ENCODE measurements at regions not wholly inside any gene's neighbourhood (a gene's known extent, or its start where the extent isn't known, plus 50 kb on each side); places are given as distances from the start of the nearest gene placed in this dataset.

GRCh38 chr7:84906889-84907288 lies 280.0 kb downstream of the SEMA3D start:
- TF ChIP-seq CTCF (IDR thresholded peaks at IDR 0.05): no peak

GRCh38 chr7:84904561-84904960 lies 282.3 kb downstream of the SEMA3D start:
- TF ChIP-seq CTCF (IDR thresholded peaks at IDR 0.05): no peak

GRCh38 chr7:84901366-84901765 lies 285.5 kb downstream of the SEMA3D start:
- TF ChIP-seq CTCF (IDR thresholded peaks at IDR 0.05): no peak

GRCh38 chr7:84900215-84900614 lies 286.6 kb downstream of the SEMA3D start:
- TF ChIP-seq CTCF (IDR thresholded peaks at IDR 0.05): no peak

GRCh38 chr7:84895563-84895962 lies 291.3 kb downstream of the SEMA3D start:
- TF ChIP-seq CTCF (IDR thresholded peaks at IDR 0.05): no peak

- TF ChIP-seq CTCF (IDR thresholded peaks at IDR 0.05): no peak
These were observed 307.1 kb downstream of the SEMA3D start for GRCh38 chr7:84879570-84880325.

- no peak for TF ChIP-seq CTCF (IDR thresholded peaks at IDR 0.05)
These were observed 308.8 kb downstream of the SEMA3D start for GRCh38 chr7:84877943-84878570.
